ENCODE measurements at regions not wholly inside any gene's neighbourhood (a gene's known extent, or its start where the extent isn't known, plus 50 kb on each side); places are given as distances from the start of the nearest gene placed in this dataset.

GRCh38 chr13:40130871-40131636 lies 475.6 kb downstream of the COG6 start:
- no peak for DNase-seq (ENCODE audit: low spot score)
- no peak for TF ChIP-seq CTCF (IDR thresholded peaks at IDR 0.05; ENCODE audit: extremely low read depth, missing control alignments)

- TF ChIP-seq CTCF (IDR thresholded peaks at IDR 0.05; ENCODE audit: extremely low read depth, missing control alignments): no peak
- no peak for DNase-seq (ENCODE audit: low spot score)
Measured at GRCh38 chr13:40132249-40132648, 476.8 kb downstream of the COG6 start.

GRCh38 chr13:40136896-40137295 lies 481.4 kb downstream of the COG6 start:
- TF ChIP-seq CTCF (IDR thresholded peaks at IDR 0.05; ENCODE audit: extremely low read depth, missing control alignments): no peak
- no peak for DNase-seq (ENCODE audit: low spot score)

- TF ChIP-seq CTCF (IDR thresholded peaks at IDR 0.05; ENCODE audit: extremely low read depth, missing control alignments): no peak
Measured at GRCh38 chr13:40137400-40137799, 481.9 kb downstream of the COG6 start.

GRCh38 chr13:40139896-40140520 lies 484.5 kb downstream of the COG6 start:
- no peak for TF ChIP-seq CTCF (IDR thresholded peaks at IDR 0.05; ENCODE audit: extremely low read depth, missing control alignments)
- no peak for DNase-seq (ENCODE audit: low spot score)

More at GRCh38 chr13:40137400-40137799, 481.9 kb downstream of the COG6 start:
- no peak for DNase-seq (ENCODE audit: low spot score)

- no peak for DNase-seq (ENCODE audit: low spot score)
- no peak for TF ChIP-seq CTCF (IDR thresholded peaks at IDR 0.05; ENCODE audit: extremely low read depth, missing control alignments)
Measured at GRCh38 chr13:40141859-40142555, 486.5 kb downstream of the COG6 start.

GRCh38 chr13:40143106-40143505 lies 487.6 kb downstream of the COG6 start:
- no peak for DNase-seq (ENCODE audit: low spot score)
- TF ChIP-seq CTCF (IDR thresholded peaks at IDR 0.05; ENCODE audit: extremely low read depth, missing control alignments): no peak

All from GM20000 (cell line).